Osteocyte (in vitro differentiated cells): ENCODE measurements at regions not wholly inside any gene's neighbourhood (a gene's known extent, or its start where the extent isn't known, plus 50 kb on each side); places are given as distances from the start of the nearest gene placed in this dataset.

Source experiments
- DNase-seq: peaks from one replicate; pipeline ENCODE4 v3.0.0; 2021; ENCODE audit warnings: mixed read lengths; ENCODE audit not compliant: unreplicated experiment; ENCODE audit errors: extremely low spot score
- H3K27ac Mint-ChIP-seq: one replicate; pipeline ENCODE4 v1.8.0; 2021; ENCODE audit warnings: mild to moderate bottlenecking, mixed read lengths; ENCODE audit not compliant: unreplicated experiment
- H3K27me3 Mint-ChIP-seq: one replicate; pipeline ENCODE4 v1.8.0; 2021; ENCODE audit warnings: mixed read lengths; ENCODE audit not compliant: unreplicated experiment
- H3K36me3 Mint-ChIP-seq: one replicate; pipeline ENCODE4 v1.8.0; 2021; ENCODE audit warnings: mixed read lengths; ENCODE audit not compliant: unreplicated experiment
- H3K4me1 Mint-ChIP-seq: one replicate; pipeline ENCODE4 v1.8.0; 2021; ENCODE audit warnings: mixed read lengths; ENCODE audit not compliant: unreplicated experiment
- H3K4me3 Mint-ChIP-seq: one replicate; pipeline ENCODE4 v1.8.0; 2021; ENCODE audit warnings: mild to moderate bottlenecking, moderate library complexity, mixed read lengths; ENCODE audit not compliant: unreplicated experiment
- H3K9me3 Mint-ChIP-seq: one replicate; pipeline ENCODE4 v1.8.0; 2021; ENCODE audit warnings: mixed read lengths; ENCODE audit not compliant: unreplicated experiment
- CTCF ChIP-seq: fragments of 200-600 bp; sonication (generic); IDR thresholded peaks from 2 replicates; pipeline ENCODE4 v1.5.0; 2021; ENCODE audit warnings: antibody characterized with exemption, mild to moderate bottlenecking, moderate library complexity

- DNase-seq = no peak
- Mint-ChIP-seq H3K36me3 (no peaks in the 10 kb centered on the region), H3K4me3 (no peak overlapping the region), H3K9me3 (no peaks in the 10 kb centered on the region), H3K27ac (no peak overlapping the region), H3K4me1 (no peaks in the 10 kb centered on the region), H3K27me3 (peaks cover 6% of the 10 kb centered on the region)
- TF ChIP-seq CTCF = no peak
These were observed 798.1 kb downstream of the PDHA2 start for GRCh38 chr4:96637971-96638412.

GRCh38 chr4:96639932-96640331 is 800.0 kb downstream of the PDHA2 start:
- Mint-ChIP-seq H3K27ac (no peak overlapping the region), H3K36me3 (no peaks in the 10 kb centered on the region), H3K4me1 (no peaks in the 10 kb centered on the region), H3K27me3 (peaks cover 6% of the 10 kb centered on the region), H3K4me3 (no peak overlapping the region), H3K9me3 (no peaks in the 10 kb centered on the region)
- TF ChIP-seq CTCF = no peak
- no peak for DNase-seq

GRCh38 chr4:96642490-96642889 is 802.6 kb downstream of the PDHA2 start:
- no peak overlapping the region for H3K4me3 Mint-ChIP-seq
- H3K27me3 Mint-ChIP-seq = peaks cover 6% of the 10 kb centered on the region
- no peaks in the 10 kb centered on the region for H3K4me1 Mint-ChIP-seq
- H3K9me3 Mint-ChIP-seq = peaks cover 3% of the 10 kb centered on the region
- no peaks in the 10 kb centered on the region for H3K36me3 Mint-ChIP-seq
- TF ChIP-seq CTCF = no peak
- DNase-seq = no peak
- no peak overlapping the region for H3K27ac Mint-ChIP-seq

GRCh38 chr4:96646146-96646545 is 806.3 kb downstream of the PDHA2 start:
- no peak for DNase-seq
- Mint-ChIP-seq H3K9me3 (peaks cover 3% of the 10 kb centered on the region), H3K27ac (no peak overlapping the region), H3K27me3 (peaks cover 6% of the 10 kb centered on the region), H3K4me1 (no peaks in the 10 kb centered on the region), H3K36me3 (no peaks in the 10 kb centered on the region), H3K4me3 (no peak overlapping the region)
- no peak for TF ChIP-seq CTCF

GRCh38 chr4:96649536-96649935 is 809.6 kb downstream of the PDHA2 start:
- no peak for TF ChIP-seq CTCF
- Mint-ChIP-seq H3K9me3 (peaks cover 3% of the 10 kb centered on the region), H3K27ac (no peak overlapping the region), H3K4me1 (no peaks in the 10 kb centered on the region), H3K36me3 (no peaks in the 10 kb centered on the region), H3K4me3 (no peak overlapping the region), H3K27me3 (no peaks in the 10 kb centered on the region)
- no peak for DNase-seq
